ENCODE measurements at regions not wholly inside any gene's neighbourhood (a gene's known extent, or its start where the extent isn't known, plus 50 kb on each side); places are given as distances from the start of the nearest gene placed in this dataset.
"Not testable (repeated sequence)": the region's sequence is repeated elsewhere in the genome, so short reads cannot be mapped to it uniquely, and the experiment has no call there.

GRCh38 chr6:81894306-81894705 lies 141.8 kb upstream of the TENT5A start:
- Mint-ChIP-seq H3K9me3 (no peaks in the 10 kb centered on the region), H3K4me3 (no peak overlapping the region), H3K36me3 (ENCODE audit: low read depth) (no peaks in the 10 kb centered on the region), H3K27ac (no peak overlapping the region), H3K27me3 (no peaks in the 10 kb centered on the region), H3K4me1 (no peaks in the 10 kb centered on the region)
- no peak for DNase-seq
- ChIA-PET CTCF (no interaction called here), POLR2A (no interaction called here)

DNA sequence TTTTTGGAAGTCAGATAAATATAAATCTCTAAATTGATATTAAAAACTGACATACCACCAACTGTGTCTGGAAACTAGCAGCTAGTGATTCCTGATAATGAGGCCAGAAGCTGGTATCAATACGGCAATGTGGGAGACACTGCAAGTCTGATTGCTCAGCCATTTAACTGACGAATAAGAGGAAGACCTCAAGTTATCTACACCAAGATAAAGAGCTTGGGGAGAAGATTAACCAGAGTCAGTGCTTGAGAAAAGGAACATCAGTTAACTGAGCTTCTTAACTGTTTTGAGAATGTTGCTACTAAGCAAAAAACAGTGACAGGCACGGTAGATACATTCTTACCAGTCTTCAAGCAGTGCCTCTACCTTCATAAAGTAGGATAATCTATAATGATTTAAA lies 140.4 kb upstream of the TENT5A start:
- CTCF ChIA-PET = no interaction called here
- H3K4me3 Mint-ChIP-seq = no peak overlapping the region

DNA sequence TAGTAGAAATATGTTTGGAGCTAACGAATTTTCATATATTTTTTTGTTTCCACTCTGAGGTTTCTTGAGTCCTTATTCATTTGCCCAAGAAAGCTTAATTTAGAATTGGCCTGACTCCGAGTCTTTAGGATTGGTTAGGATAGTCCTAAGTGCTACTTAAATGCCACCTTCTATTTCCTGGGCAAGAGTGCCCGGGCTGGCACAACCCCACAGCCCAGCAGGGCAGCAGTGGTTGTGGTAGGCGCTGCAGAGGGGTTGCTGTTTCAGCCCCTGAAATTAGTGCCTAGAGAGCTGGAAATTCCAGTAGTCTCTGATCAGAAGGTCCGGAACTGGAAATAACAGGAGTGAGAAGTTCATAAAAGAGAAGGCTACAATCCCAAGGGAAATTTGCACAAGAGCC lies 139.4 kb upstream of the TENT5A start:
- Mint-ChIP-seq H3K9me3 (no peaks in the 10 kb centered on the region), H3K36me3 (ENCODE audit: low read depth) (no peaks in the 10 kb centered on the region), H3K27ac (no peak overlapping the region), H3K4me3 (no peak overlapping the region), H3K4me1 (no peaks in the 10 kb centered on the region), H3K27me3 (no peaks in the 10 kb centered on the region)
- ChIA-PET POLR2A (no interaction called here), CTCF (no interaction called here)
- no peak for DNase-seq

More for the DNA sequence above, 140.4 kb upstream of the TENT5A start:
- DNase-seq = no peak
- POLR2A ChIA-PET = no interaction called here
- H3K27me3 Mint-ChIP-seq = no peaks in the 10 kb centered on the region
- H3K36me3 Mint-ChIP-seq (ENCODE audit: low read depth) = no peaks in the 10 kb centered on the region
- H3K27ac Mint-ChIP-seq = no peak overlapping the region
- no peaks in the 10 kb centered on the region for H3K4me1 Mint-ChIP-seq
- H3K9me3 Mint-ChIP-seq = no peaks in the 10 kb centered on the region

DNA sequence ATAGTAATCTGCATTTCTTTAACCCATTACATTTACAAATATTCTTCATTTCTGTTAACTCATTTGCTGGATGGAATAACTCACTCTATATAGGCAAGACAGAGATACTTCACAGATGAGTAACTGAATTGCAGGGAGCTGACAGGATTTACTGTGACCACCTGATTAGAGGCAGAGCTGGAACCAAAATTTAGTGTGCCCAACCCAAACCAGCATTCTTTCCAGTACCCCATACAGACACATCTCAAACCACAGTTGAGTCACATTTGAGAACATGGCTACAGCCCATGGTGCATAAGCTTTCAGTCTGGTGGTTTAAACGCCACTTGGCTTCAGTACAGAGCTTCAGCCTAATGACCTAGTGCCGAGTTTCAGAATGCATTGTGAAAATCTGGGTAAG lies 138.4 kb upstream of the TENT5A start:
- no peaks in the 10 kb centered on the region for H3K9me3 Mint-ChIP-seq
- CTCF ChIA-PET = no interaction called here
- H3K27me3 Mint-ChIP-seq = no peaks in the 10 kb centered on the region
- no peaks in the 10 kb centered on the region for H3K4me1 Mint-ChIP-seq
- DNase-seq = no peak
- no peak overlapping the region for H3K4me3 Mint-ChIP-seq
- POLR2A ChIA-PET = no interaction called here
- H3K27ac Mint-ChIP-seq = no peak overlapping the region
- no peaks in the 10 kb centered on the region for H3K36me3 Mint-ChIP-seq (ENCODE audit: low read depth)

GRCh38 chr6:81889377-81890053 lies 137.0 kb upstream of the TENT5A start:
- CTCF ChIA-PET = no interaction called here
- no peak for DNase-seq
- Mint-ChIP-seq H3K9me3 (no peaks in the 10 kb centered on the region), H3K4me1 (no peaks in the 10 kb centered on the region), H3K27me3 (no peaks in the 10 kb centered on the region), H3K36me3 (ENCODE audit: low read depth) (no peaks in the 10 kb centered on the region), H3K27ac (no peak overlapping the region), H3K4me3 (no peak overlapping the region)
- POLR2A ChIA-PET = no interaction called here

GRCh38 chr6:81886909-81887308 lies 134.4 kb upstream of the TENT5A start:
- POLR2A ChIA-PET; H3K9me3 Mint-ChIP-seq; H3K4me3 Mint-ChIP-seq; H3K27me3 Mint-ChIP-seq; DNase-seq; CTCF ChIA-PET; H3K4me1 Mint-ChIP-seq; H3K27ac Mint-ChIP-seq; H3K36me3 Mint-ChIP-seq (ENCODE audit: low read depth): not testable (repeated sequence)

DNA sequence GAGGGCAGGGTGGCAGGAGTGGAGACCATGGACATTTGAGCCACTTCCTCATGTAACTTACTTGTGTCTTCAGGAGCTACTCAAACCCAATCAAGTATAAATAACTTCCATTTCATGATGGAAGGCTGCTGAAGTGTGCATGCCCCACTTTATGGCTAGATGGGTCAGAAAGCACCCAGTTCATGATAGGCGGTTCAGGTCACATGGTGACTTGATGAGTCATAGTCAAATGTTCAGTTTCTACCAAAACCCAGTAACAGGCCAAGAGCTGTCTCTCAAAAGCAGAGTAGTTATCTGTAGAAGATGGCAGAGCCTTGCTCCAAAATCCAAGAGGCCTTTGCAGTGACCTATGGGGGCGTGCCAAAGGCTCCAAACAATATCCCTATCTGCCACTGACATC lies 133.7 kb upstream of the TENT5A start:
- ChIA-PET CTCF (no interaction called here), POLR2A (no interaction called here)
- DNase-seq = no peak
- Mint-ChIP-seq H3K4me1 (no peaks in the 10 kb centered on the region), H3K27me3 (no peaks in the 10 kb centered on the region), H3K27ac (no peak overlapping the region), H3K9me3 (no peaks in the 10 kb centered on the region), H3K36me3 (ENCODE audit: low read depth) (no peaks in the 10 kb centered on the region), H3K4me3 (no peak overlapping the region)

DNA sequence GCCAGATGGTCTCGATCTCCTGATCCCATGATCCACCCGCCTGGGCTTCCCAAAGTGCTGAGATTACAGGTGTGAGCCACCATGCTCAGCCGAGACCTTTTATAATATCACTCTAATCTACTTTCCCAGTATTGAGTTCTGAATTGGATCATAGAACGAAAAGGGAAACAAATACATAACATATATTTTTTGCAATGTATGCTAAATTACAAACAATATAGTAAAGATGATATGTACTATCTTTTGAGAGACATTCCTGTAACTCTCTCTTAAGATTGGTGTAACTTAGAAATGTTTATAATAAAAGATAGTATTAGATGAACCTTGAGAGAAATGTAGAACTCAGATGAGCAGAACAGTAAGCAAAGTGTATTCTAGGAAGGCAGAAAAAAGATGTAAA lies 129.2 kb upstream of the TENT5A start:
- H3K36me3 Mint-ChIP-seq (ENCODE audit: low read depth) = no peaks in the 10 kb centered on the region
- H3K4me3 Mint-ChIP-seq = no peak overlapping the region
- DNase-seq = no peak
- no peaks in the 10 kb centered on the region for H3K27me3 Mint-ChIP-seq
- no peaks in the 10 kb centered on the region for H3K4me1 Mint-ChIP-seq
- POLR2A ChIA-PET = no interaction called here
- H3K9me3 Mint-ChIP-seq = no peaks in the 10 kb centered on the region
- CTCF ChIA-PET = no interaction called here
- no peak overlapping the region for H3K27ac Mint-ChIP-seq

GRCh38 chr6:81878479-81878878 lies 126.0 kb upstream of the TENT5A start:
- no peak for DNase-seq
- ChIA-PET POLR2A (no interaction called here), CTCF (no interaction called here)
- H3K4me3 Mint-ChIP-seq = no peak overlapping the region
- peaks cover 6% of the 10 kb centered on the region for H3K9me3 Mint-ChIP-seq
- no peaks in the 10 kb centered on the region for H3K27me3 Mint-ChIP-seq
- no peak overlapping the region for H3K27ac Mint-ChIP-seq
- no peaks in the 10 kb centered on the region for H3K4me1 Mint-ChIP-seq
- no peaks in the 10 kb centered on the region for H3K36me3 Mint-ChIP-seq (ENCODE audit: low read depth)

DNA sequence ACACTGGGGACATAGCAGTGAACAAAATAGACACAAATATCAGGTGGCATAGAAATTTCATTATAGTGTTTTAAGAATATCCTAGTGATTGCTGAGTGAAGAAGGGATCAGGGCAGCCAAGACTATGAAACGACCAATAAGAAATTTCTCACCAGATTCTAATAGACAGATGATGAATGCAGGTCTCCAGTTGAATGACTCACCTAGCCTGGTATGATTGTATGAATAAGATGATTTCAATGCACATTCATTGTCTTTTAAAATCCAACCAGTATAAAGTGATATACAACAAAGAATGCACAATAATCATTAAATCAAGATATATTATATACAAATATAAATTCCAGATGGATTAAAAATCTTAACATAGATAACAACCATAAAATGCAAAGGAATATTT lies 124.5 kb upstream of the TENT5A start:
- POLR2A ChIA-PET = no interaction called here
- no peak for DNase-seq
- no peaks in the 10 kb centered on the region for H3K4me1 Mint-ChIP-seq
- H3K27ac Mint-ChIP-seq = no peak overlapping the region
- H3K27me3 Mint-ChIP-seq = no peaks in the 10 kb centered on the region
- H3K36me3 Mint-ChIP-seq (ENCODE audit: low read depth) = no peaks in the 10 kb centered on the region
- peaks cover 6% of the 10 kb centered on the region for H3K9me3 Mint-ChIP-seq
- CTCF ChIA-PET = no interaction called here
- no peak overlapping the region for H3K4me3 Mint-ChIP-seq

GRCh38 chr6:81875782-81876293 lies 123.4 kb upstream of the TENT5A start:
- H3K4me3 Mint-ChIP-seq = no peak overlapping the region
- H3K27me3 Mint-ChIP-seq = no peaks in the 10 kb centered on the region

DNA sequence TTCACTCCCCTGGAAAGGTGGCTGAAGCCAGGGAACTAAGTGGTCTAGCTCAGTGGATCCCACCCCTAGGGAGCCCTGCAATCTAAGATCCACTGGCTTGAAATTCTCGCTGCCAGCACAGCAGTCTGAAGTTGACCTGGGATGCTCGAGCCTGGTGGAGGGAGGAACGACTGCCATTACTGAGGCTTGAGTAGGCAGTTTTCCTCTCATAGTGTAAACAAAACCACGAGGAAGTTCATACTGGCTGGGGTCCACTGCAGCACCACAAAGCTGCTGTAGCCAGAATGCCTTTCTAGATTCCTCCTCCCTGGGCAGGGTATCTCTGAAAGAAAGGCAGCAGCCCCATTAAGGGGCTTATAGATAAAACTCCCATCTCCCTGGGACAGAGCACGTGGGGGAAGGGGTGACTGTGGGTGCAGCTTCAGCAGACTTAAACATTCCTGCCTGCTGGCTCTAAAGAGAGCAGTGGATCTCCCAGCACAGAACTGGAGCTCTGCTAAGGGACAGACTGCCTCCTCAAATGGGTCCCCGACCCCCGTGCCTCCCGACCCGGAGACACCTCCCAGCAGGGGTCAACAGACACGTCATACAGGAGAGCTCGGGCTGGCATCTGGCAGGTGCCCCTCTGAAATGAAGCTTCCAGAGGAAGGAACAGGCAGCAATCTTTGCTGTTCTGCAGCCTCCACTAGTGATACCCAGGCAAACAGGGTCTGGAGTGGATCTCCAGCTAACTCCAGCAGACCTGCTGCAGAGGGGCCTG lies 117.4 kb upstream of the TENT5A start:
- H3K4me3 Mint-ChIP-seq; POLR2A ChIA-PET; H3K36me3 Mint-ChIP-seq (ENCODE audit: low read depth); CTCF ChIA-PET; DNase-seq; H3K4me1 Mint-ChIP-seq; H3K27me3 Mint-ChIP-seq; H3K9me3 Mint-ChIP-seq; H3K27ac Mint-ChIP-seq: not testable (repeated sequence)

More at GRCh38 chr6:81875782-81876293, 123.4 kb upstream of the TENT5A start:
- CTCF ChIA-PET = no interaction called here
- Mint-ChIP-seq H3K36me3 (ENCODE audit: low read depth) (no peaks in the 10 kb centered on the region), H3K9me3 (peaks cover 6% of the 10 kb centered on the region), H3K4me1 (no peaks in the 10 kb centered on the region), H3K27ac (no peak overlapping the region)
- POLR2A ChIA-PET = no interaction called here
- no peak for DNase-seq

- DNase-seq = no peak
- ChIA-PET POLR2A (no interaction called here), CTCF (no interaction called here)
- no peak overlapping the region for H3K4me3 Mint-ChIP-seq
- no peaks in the 10 kb centered on the region for H3K4me1 Mint-ChIP-seq
- no peak overlapping the region for H3K27ac Mint-ChIP-seq
- H3K36me3 Mint-ChIP-seq (ENCODE audit: low read depth) = no peaks in the 10 kb centered on the region
- no peaks in the 10 kb centered on the region for H3K27me3 Mint-ChIP-seq
- peaks cover 2% of the 10 kb centered on the region for H3K9me3 Mint-ChIP-seq
Observed at GRCh38 chr6:81865712-81866111, 113.2 kb upstream of the TENT5A start.

GRCh38 chr6:81864124-81864523 lies 111.6 kb upstream of the TENT5A start:
- no peaks in the 10 kb centered on the region for H3K9me3 Mint-ChIP-seq
- POLR2A ChIA-PET = no interaction called here

More at GRCh38 chr6:81864124-81864523, 111.6 kb upstream of the TENT5A start:
- no peak overlapping the region for H3K4me3 Mint-ChIP-seq
- H3K27me3 Mint-ChIP-seq = no peaks in the 10 kb centered on the region
- no peak for DNase-seq
- CTCF ChIA-PET = no interaction called here
- H3K36me3 Mint-ChIP-seq (ENCODE audit: low read depth) = no peaks in the 10 kb centered on the region
- H3K4me1 Mint-ChIP-seq = no peaks in the 10 kb centered on the region
- H3K27ac Mint-ChIP-seq = no peak overlapping the region
